WTC11 (cell line): ENCODE measurements at regions not wholly inside any gene's neighbourhood (a gene's known extent, or its start where the extent isn't known, plus 50 kb on each side); places are given as distances from the start of the nearest gene placed in this dataset.

Source experiments
- AFF4 ChIP-seq: sonication (generic); formaldehyde crosslinking; IDR thresholded peaks from 2 replicates; pipeline ENCODE4 v1.8.1; 2023; ENCODE audit warnings: mild to moderate bottlenecking, missing genetic modification reagents, borderline replicate concordance
- CREB1 ChIP-seq: sonication (generic); formaldehyde crosslinking; IDR thresholded peaks from 2 replicates; pipeline ENCODE4 v1.8.0; 2023; ENCODE audit warnings: mild to moderate bottlenecking, missing genetic modification reagents
- CTCF ChIP-seq: fragments of 200-600 bp; IDR thresholded peaks from 2 replicates; pipeline ENCODE4 v1.8.0; 2022; ENCODE audit warnings: antibody characterized with exemption
- FOXK1 ChIP-seq: sonication (generic); formaldehyde crosslinking; IDR thresholded peaks from 2 replicates; pipeline ENCODE4 v1.8.0; 2022; ENCODE audit warnings: mild to moderate bottlenecking, moderate library complexity, missing genetic modification reagents
- GABPB1 ChIP-seq: sonication (generic); formaldehyde crosslinking; IDR thresholded peaks from 2 replicates; pipeline ENCODE4 v1.8.1; 2023; ENCODE audit warnings: mild to moderate bottlenecking, missing genetic modification reagents
- HMGXB4 ChIP-seq: sonication (generic); formaldehyde crosslinking; IDR thresholded peaks from 2 replicates; pipeline ENCODE4 v1.8.1; 2023; ENCODE audit warnings: mild to moderate bottlenecking, moderate library complexity, missing genetic modification reagents
- SP1 ChIP-seq: sonication (generic); formaldehyde crosslinking; conservative IDR thresholded peaks from 2 replicates; pipeline ENCODE4 v1.8.1; 2022; ENCODE audit warnings: missing genetic modification reagents
- ZNF281 ChIP-seq: sonication (generic); formaldehyde crosslinking; IDR thresholded peaks from 2 replicates; pipeline ENCODE4 v1.8.0; 2023; ENCODE audit warnings: mild to moderate bottlenecking, missing genetic modification reagents

DNA sequence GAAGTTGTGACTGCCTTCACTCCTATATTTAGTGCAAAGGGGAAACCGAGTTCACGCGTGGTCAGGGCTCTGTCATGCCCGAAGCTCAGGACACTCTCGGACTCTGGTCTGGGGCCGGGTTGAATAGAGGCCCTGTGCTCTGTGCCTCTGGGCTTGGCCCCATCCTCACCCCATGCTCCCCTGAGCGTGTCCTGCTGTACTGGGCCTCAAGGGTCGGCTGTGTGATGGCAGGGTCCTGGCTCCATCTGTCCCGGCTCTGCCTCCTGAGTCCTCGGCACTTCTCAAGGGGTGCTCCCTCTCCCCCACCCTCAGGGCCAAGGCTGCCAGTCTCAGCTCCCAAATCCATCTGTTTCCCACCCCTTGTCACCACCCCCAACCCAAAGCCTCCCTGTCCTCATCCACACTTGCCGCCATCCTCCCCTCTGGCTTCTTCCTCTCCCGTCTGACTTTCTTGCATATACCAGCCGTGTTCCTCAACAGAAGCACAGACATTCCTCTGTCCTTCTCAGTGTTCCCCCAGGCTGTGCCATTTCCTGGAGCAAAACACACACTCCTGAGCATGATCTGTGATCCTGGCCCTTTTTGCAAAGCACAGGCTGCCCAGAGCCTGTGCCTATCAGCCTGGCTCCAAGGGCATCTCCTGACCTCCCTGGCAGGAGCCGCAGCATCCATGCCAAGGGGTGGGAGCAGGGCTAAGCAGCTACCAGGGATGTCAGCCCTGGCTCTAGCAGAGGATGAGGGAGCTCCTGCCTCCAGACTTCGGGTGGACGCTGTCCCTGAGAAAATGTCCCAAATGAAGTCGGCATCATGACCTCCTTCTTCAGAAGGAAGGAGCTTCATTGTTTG is 64.2 kb upstream of the OTOS start:
- TF ChIP-seq GABPB1 (CRISPR knock-in tag) (no peak), ZNF281 (CRISPR knock-in tag) (no peak), HMGXB4 (CRISPR knock-in tag) (no peak), AFF4 (no peak), CTCF (no peak), CREB1 (no peak), SP1 (no peak), FOXK1 (no peak)
